SK-N-SH treated with all-trans-retinoic acid at 6 μM for 48 hours (cell line): ENCODE measurements at regions not wholly inside any gene's neighbourhood (a gene's known extent, or its start where the extent isn't known, plus 50 kb on each side); places are given as distances from the start of the nearest gene placed in this dataset.
"Not testable (repeated sequence)": the region's sequence is repeated elsewhere in the genome, so short reads cannot be mapped to it uniquely, and the experiment has no call there.

ENCODE experiments used
- ATAC-seq: fragments of 200-7000 bp; cut with Tn5 transposase; 3 replicates; pipeline ENCODE4 v1.9.1; 2020; ENCODE audit warnings: mild to moderate bottlenecking, moderate library complexity
- ARNTL ChIP-seq: fragments of 450-650 bp; formaldehyde crosslinking; IDR thresholded peaks from 2 replicates; pipeline ENCODE4 v1.5.0; 2020; ENCODE audit warnings: low read depth, mild to moderate bottlenecking, moderate library complexity, borderline replicate concordance
- BACH2 ChIP-seq: fragments of 250-450 bp; sonication (Bioruptor Pico); IDR thresholded peaks from 2 replicates; pipeline ENCODE4 v1.9.0; 2021; ENCODE audit warnings: mild to moderate bottlenecking, borderline replicate concordance
- ESRRG ChIP-seq: fragments of 250-450 bp; sonication (Bioruptor Pico); IDR thresholded peaks from 2 replicates; pipeline ENCODE4 v1.6.1; 2021; ENCODE audit warnings: mild to moderate bottlenecking
- GLIS3 ChIP-seq: fragments of 250-450 bp; sonication (Bioruptor Pico); IDR thresholded peaks from 2 replicates; pipeline ENCODE4 v1.5.0; 2020; ENCODE audit warnings: mild to moderate bottlenecking, moderate library complexity
- ISL1 ChIP-seq: fragments of 250-450 bp; sonication (Bioruptor Pico); IDR thresholded peaks from 2 replicates; pipeline ENCODE4 v2.1.2; 2022; ENCODE audit warnings: mild to moderate bottlenecking, moderate library complexity
- RARB ChIP-seq: fragments of 250-450 bp; sonication (Bioruptor Pico); IDR thresholded peaks from 2 replicates; pipeline ENCODE4 v1.8.0; 2021; ENCODE audit warnings: mild to moderate bottlenecking, moderate library complexity
- SNAI2 ChIP-seq: fragments of 250-450 bp; sonication (Bioruptor Pico); IDR thresholded peaks from 2 replicates; pipeline ENCODE4 v1.5.0; 2020; ENCODE audit warnings: mild to moderate bottlenecking, moderate library complexity
- TCF4 ChIP-seq: fragments of 250-450 bp; sonication (Bioruptor Pico); IDR thresholded peaks from 2 replicates; pipeline ENCODE4 v1.8.0; 2021; ENCODE audit warnings: mild to moderate bottlenecking, moderate library complexity, borderline replicate concordance
- TOX ChIP-seq: fragments of 250-450 bp; sonication (Bioruptor Pico); IDR thresholded peaks from 2 replicates; pipeline ENCODE4 v1.8.0; 2021; ENCODE audit warnings: mild to moderate bottlenecking, moderate library complexity, borderline replicate concordance
- ZFP30 ChIP-seq: fragments of 450-650 bp; formaldehyde crosslinking; IDR thresholded peaks from 2 replicates; pipeline ENCODE4 v1.5.0; 2022; ENCODE audit warnings: mild to moderate bottlenecking, moderate library complexity
- ZNF70 ChIP-seq: fragments of 450-650 bp; formaldehyde crosslinking; IDR thresholded peaks from 2 replicates; pipeline ENCODE4 v1.5.0; 2020; ENCODE audit warnings: mild to moderate bottlenecking, moderate library complexity
- ZNF8 ChIP-seq: fragments of 450-650 bp; formaldehyde crosslinking; IDR thresholded peaks from 2 replicates; pipeline ENCODE4 v1.5.0; 2020; ENCODE audit warnings: mild to moderate bottlenecking, moderate library complexity
- TF ChIP-seq, protein P1 (sequence below): fragments of 250-450 bp; sonication (Bioruptor Pico); IDR thresholded peaks from 2 replicates; pipeline ENCODE4 v1.5.1; 2020; ENCODE audit warnings: low read depth, mild to moderate bottlenecking, moderate library complexity
- TF ChIP-seq, protein P2 (sequence below): fragments of 250-450 bp; sonication (Bioruptor Pico); IDR thresholded peaks from 2 replicates; pipeline ENCODE4 v1.5.1; 2021; ENCODE audit warnings: mild to moderate bottlenecking, moderate library complexity
- TF ChIP-seq, protein P3 (sequence below): fragments of 250-450 bp; sonication (Bioruptor Pico); IDR thresholded peaks from 2 replicates; pipeline ENCODE4 v1.5.0; 2020; ENCODE audit warnings: mild to moderate bottlenecking, moderate library complexity
- TF ChIP-seq, protein P4 (sequence below): fragments of 250-450 bp; sonication (Bioruptor Pico); IDR thresholded peaks from 2 replicates; pipeline ENCODE4 v1.8.0; 2020; ENCODE audit warnings: mild to moderate bottlenecking, moderate library complexity, borderline replicate concordance
- TF ChIP-seq, protein P5 (sequence below): fragments of 250-450 bp; sonication (Bioruptor Pico); IDR thresholded peaks from 2 replicates; pipeline ENCODE4 v1.8.0; 2021; ENCODE audit warnings: low read depth, mild to moderate bottlenecking, moderate library complexity, borderline replicate concordance

DNA sequence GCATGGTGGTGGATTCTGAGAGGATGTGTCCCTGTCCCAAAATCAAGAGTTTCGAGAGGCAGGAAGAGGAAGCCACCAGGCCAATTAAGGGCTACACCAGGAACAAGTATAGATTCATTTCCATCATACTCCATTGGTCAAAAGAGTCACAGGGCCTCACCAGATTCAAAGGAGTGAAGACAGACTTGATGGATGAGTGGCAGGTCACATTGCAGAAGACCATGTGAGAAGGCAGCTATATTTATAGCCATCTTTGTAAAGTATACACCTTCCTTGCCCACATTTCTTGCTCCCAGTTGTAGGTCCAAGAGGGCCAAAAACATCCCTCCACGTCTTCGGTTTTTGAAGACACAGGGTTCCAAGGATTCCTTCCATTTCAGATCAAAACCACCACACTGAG, 406.0 kb downstream of the BCOR start:
- TF ChIP-seq, protein P1, sequence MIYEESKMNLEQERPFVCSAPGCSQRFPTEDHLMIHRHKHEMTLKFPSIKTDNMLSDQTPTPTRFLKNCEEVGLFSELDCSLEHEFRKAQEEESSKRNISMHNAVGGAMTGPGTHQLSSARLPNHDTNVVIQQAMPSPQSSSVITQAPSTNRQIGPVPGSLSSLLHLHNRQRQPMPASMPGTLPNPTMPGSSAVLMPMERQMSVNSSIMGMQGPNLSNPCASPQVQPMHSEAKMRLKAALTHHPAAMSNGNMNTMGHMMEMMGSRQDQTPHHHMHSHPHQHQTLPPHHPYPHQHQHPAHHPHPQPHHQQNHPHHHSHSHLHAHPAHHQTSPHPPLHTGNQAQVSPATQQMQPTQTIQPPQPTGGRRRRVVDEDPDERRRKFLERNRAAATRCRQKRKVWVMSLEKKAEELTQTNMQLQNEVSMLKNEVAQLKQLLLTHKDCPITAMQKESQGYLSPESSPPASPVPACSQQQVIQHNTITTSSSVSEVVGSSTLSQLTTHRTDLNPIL (CRISPR knock-in tag): no peak
- no peak for TF ChIP-seq BACH2
- TF ChIP-seq, all 23 proteins: peak for 0

DNA sequence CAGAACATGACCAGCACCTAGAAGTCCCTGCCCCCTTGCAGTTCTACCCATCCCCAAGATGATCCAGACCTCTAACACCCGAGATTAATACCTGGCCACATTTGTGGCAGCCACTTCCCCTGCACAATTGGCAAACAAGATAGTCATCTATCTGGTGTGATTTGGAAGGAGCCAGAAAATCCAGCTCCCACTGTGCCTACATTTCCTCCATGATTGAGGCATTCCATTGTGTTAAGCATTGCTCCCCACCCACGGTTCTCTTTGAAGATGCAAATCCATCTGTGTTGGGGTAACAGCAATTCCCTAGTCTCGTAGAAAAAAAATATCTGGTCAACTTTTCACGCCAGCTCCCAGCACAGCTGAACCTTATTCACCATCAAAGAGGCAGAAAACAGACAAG, 405.0 kb downstream of the BCOR start:
- TF ChIP-seq, protein P2, sequence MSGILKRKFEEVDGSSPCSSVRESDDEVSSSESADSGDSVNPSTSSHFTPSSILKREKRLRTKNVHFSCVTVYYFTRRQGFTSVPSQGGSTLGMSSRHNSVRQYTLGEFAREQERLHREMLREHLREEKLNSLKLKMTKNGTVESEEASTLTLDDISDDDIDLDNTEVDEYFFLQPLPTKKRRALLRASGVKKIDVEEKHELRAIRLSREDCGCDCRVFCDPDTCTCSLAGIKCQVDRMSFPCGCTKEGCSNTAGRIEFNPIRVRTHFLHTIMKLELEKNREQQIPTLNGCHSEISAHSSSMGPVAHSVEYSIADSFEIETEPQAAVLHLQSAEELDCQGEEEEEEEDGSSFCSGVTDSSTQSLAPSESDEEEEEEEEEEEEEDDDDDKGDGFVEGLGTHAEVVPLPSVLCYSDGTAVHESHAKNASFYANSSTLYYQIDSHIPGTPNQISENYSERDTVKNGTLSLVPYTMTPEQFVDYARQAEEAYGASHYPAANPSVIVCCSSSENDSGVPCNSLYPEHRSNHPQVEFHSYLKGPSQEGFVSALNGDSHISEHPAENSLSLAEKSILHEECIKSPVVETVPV (CRISPR knock-in tag): no peak
- TF ChIP-seq ZNF70 (CRISPR knock-in tag) (no peak), ISL1 (CRISPR knock-in tag) (no peak), TCF4 (CRISPR knock-in tag) (no peak), GLIS3 (CRISPR knock-in tag) (no peak)
- no peak for ATAC-seq

More for the DNA sequence above, 406.0 kb downstream of the BCOR start:
- ATAC-seq: no peak

DNA sequence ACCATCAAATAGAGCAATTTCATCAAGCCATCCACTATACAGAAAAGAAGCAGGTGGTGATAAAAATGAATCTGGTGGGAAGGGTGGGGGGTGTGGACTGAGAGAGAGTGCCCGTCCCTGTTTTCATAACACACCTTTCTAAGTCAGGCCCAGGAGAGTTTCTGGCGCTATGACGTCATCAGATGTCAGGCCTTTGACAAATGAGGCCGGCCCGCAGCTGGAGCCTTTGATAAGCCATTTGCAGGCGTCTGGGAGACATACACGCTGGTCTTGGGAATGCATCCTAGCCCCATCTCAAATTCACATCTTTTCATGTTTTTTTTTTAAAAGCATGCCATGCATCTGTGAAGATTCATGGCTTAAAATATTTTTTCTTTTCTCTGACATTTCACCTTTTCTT, 404.5 kb downstream of the BCOR start:
- TF ChIP-seq ARNTL (CRISPR knock-in tag) (no peak), TCF4 (CRISPR knock-in tag) (no peak), TOX (CRISPR knock-in tag) (no peak), GLIS3 (CRISPR knock-in tag) (no peak), ZNF70 (CRISPR knock-in tag) (no peak), SNAI2 (CRISPR knock-in tag) (no peak)
- TF ChIP-seq, protein P3, sequence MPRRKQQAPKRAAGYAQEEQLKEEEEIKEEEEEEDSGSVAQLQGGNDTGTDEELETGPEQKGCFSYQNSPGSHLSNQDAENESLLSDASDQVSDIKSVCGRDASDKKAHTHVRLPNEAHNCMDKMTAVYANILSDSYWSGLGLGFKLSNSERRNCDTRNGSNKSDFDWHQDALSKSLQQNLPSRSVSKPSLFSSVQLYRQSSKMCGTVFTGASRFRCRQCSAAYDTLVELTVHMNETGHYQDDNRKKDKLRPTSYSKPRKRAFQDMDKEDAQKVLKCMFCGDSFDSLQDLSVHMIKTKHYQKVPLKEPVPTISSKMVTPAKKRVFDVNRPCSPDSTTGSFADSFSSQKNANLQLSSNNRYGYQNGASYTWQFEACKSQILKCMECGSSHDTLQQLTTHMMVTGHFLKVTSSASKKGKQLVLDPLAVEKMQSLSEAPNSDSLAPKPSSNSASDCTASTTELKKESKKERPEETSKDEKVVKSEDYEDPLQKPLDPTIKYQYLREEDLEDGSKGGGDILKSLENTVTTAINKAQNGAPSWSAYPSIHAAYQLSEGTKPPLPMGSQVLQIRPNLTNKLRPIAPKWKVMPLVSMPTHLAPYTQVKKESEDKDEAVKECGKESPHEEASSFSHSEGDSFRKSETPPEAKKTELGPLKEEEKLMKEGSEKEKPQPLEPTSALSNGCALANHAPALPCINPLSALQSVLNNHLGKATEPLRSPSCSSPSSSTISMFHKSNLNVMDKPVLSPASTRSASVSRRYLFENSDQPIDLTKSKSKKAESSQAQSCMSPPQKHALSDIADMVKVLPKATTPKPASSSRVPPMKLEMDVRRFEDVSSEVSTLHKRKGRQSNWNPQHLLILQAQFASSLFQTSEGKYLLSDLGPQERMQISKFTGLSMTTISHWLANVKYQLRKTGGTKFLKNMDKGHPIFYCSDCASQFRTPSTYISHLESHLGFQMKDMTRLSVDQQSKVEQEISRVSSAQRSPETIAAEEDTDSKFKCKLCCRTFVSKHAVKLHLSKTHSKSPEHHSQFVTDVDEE: no peak
- TF ChIP-seq, all 23 proteins: peak for 0
- no peak for ATAC-seq

DNA sequence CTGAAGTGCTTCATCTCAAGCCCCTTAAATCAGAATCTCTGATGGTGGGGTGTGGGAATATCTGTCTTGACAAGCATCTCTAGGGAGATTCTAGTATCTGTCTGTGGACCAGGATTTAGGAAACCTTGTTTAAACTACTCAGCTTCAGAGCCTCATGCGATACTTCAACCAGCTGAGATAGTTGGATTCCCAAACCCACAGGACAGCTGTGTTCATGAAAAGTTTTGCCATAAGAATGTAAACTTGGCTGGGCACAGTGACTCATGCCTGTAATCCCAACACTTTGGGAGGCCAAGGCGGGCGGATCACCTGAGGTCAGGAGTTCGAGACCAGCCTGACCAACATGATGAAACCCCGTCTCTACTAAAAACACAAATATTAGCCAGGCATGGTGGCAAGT, 395.1 kb downstream of the BCOR start:
- not testable (repeated sequence) for ATAC-seq

DNA sequence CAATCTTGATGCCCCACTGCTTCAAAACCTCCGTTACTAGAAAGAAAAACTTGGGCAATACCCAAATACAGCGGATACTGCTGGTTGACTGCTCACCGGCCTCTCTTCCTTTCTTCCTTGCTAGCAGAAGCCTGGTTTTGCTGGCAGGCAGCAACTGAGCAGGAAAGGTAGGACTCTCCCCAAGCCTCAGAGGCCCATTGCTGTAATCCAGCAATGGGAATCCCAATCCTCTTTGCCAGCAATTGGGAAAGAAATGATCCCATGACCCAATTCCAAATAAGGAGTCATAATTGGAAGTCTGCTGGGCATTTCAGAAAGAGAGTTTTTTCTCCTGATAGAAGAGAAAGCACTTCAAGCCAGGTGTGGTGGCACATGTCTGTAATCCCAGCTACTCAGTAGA, 394.5 kb downstream of the BCOR start:
- no peak for ATAC-seq
- TF ChIP-seq ARNTL (CRISPR knock-in tag) (no peak), TOX (CRISPR knock-in tag) (no peak), BACH2 (no peak), SNAI2 (CRISPR knock-in tag) (no peak), ESRRG (CRISPR knock-in tag) (no peak)

DNA sequence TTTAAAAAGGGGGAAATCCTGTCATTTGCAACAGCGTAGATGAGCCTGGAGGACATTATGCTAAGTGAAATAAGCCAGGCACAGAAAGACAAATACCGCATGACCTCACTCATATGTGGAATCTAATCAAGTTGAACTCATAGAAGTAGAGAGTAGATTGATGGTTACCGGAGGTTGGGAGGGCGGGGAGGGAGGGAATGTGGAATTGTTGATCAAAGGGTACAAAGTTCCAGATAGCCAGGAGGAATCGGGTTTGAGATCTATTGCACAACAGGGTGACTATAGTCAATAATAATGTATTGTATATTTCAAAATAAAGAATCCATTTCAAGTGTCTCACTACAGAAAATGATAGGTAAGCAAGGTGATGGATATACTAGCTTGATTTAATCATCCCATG, 393.2 kb downstream of the BCOR start:
- no peak for ATAC-seq
- TF ChIP-seq ZFP30: no peak
- TF ChIP-seq GLIS3 (CRISPR knock-in tag): no peak
- TF ChIP-seq, protein P1 (CRISPR knock-in tag): no peak
- TF ChIP-seq, protein P3: no peak
- no peak for TF ChIP-seq SNAI2 (CRISPR knock-in tag)
- TF ChIP-seq, protein P4, sequence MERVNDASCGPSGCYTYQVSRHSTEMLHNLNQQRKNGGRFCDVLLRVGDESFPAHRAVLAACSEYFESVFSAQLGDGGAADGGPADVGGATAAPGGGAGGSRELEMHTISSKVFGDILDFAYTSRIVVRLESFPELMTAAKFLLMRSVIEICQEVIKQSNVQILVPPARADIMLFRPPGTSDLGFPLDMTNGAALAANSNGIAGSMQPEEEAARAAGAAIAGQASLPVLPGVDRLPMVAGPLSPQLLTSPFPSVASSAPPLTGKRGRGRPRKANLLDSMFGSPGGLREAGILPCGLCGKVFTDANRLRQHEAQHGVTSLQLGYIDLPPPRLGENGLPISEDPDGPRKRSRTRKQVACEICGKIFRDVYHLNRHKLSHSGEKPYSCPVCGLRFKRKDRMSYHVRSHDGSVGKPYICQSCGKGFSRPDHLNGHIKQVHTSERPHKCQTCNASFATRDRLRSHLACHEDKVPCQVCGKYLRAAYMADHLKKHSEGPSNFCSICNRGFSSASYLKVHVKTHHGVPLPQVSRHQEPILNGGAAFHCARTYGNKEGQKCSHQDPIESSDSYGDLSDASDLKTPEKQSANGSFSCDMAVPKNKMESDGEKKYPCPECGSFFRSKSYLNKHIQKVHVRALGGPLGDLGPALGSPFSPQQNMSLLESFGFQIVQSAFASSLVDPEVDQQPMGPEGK (CRISPR knock-in tag): no peak
- no peak for TF ChIP-seq RARB
- TF ChIP-seq, protein P5, sequence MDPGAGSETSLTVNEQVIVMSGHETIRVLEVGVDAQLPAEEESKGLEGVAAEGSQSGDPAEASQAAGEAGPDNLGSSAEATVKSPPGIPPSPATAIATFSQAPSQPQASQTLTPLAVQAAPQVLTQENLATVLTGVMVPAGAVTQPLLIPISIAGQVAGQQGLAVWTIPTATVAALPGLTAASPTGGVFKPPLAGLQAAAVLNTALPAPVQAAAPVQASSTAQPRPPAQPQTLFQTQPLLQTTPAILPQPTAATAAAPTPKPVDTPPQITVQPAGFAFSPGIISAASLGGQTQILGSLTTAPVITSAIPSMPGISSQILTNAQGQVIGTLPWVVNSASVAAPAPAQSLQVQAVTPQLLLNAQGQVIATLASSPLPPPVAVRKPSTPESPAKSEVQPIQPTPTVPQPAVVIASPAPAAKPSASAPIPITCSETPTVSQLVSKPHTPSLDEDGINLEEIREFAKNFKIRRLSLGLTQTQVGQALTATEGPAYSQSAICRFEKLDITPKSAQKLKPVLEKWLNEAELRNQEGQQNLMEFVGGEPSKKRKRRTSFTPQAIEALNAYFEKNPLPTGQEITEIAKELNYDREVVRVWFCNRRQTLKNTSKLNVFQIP (CRISPR knock-in tag): no peak
- no peak for TF ChIP-seq BACH2
- no peak for TF ChIP-seq ZNF8 (CRISPR knock-in tag)
- TF ChIP-seq TOX (CRISPR knock-in tag): no peak
